Nephron progenitor cell (in vitro differentiated cells): ENCODE measurements at regions not wholly inside any gene's neighbourhood (a gene's known extent, or its start where the extent isn't known, plus 50 kb on each side); places are given as distances from the start of the nearest gene placed in this dataset.

ENCODE experiments used
- DNase-seq: peaks from one replicate; pipeline ENCODE4 v3.0.0; 2021
- H3K27ac Mint-ChIP-seq: 2 replicates; pipeline ENCODE4 v1.8.0; 2021; ENCODE audit warnings: mild to moderate bottlenecking, moderate library complexity, mixed read lengths
- H3K27me3 Mint-ChIP-seq: 2 replicates; pipeline ENCODE4 v1.8.0; 2021; ENCODE audit warnings: mild to moderate bottlenecking, low read depth, mixed read lengths; ENCODE audit not compliant: poor library complexity
- H3K36me3 Mint-ChIP-seq: 2 replicates; pipeline ENCODE4 v1.8.0; 2021; ENCODE audit warnings: low read depth, mixed read lengths
- H3K4me1 Mint-ChIP-seq: 2 replicates; pipeline ENCODE4 v1.8.0; 2021; ENCODE audit warnings: mixed read lengths
- H3K4me3 Mint-ChIP-seq: 2 replicates; pipeline ENCODE4 v1.8.0; 2021; ENCODE audit warnings: mild to moderate bottlenecking, moderate library complexity, mixed read lengths
- H3K9me3 Mint-ChIP-seq: 2 replicates; pipeline ENCODE4 v1.8.0; 2021; ENCODE audit warnings: mild to moderate bottlenecking, moderate library complexity, mixed read lengths
- TF ChIP-seq, protein P1 (sequence below): fragments of 200-600 bp; sonication (generic); IDR thresholded peaks from 2 replicates; pipeline ENCODE4 v1.5.0; 2021; ENCODE audit warnings: antibody characterized with exemption

DNA sequence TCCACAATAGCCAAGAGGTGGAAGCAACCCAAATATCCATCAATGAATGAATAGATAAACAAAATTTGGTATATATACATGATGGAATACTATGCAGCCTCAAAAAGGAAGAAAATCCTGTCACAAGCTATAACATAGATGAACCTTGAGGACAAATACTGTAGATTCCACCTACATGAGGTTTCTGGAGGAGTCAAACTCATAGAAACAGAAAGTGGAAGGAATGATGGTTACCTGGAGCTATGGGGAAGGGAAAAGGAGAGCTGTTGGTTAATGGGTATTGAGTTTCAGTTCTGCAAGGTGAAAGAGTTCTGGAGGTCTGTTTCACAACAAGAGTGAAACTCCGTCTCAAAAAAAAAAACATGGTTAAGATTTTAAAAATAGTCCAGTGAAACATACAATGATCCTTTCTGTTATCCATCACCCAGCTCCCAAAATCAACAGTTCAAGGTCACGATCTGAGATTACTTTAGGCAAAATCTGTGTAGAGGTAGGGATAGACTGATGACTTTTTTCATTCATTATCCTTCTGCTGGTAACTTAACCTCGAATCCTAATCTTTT, 80.8 kb upstream of the HNRNPU start:
- H3K4me1 Mint-ChIP-seq = no peaks in the 10 kb centered on the region
- peaks cover 8% of the 10 kb centered on the region for H3K9me3 Mint-ChIP-seq
- no peak for DNase-seq
- TF ChIP-seq, protein P1, sequence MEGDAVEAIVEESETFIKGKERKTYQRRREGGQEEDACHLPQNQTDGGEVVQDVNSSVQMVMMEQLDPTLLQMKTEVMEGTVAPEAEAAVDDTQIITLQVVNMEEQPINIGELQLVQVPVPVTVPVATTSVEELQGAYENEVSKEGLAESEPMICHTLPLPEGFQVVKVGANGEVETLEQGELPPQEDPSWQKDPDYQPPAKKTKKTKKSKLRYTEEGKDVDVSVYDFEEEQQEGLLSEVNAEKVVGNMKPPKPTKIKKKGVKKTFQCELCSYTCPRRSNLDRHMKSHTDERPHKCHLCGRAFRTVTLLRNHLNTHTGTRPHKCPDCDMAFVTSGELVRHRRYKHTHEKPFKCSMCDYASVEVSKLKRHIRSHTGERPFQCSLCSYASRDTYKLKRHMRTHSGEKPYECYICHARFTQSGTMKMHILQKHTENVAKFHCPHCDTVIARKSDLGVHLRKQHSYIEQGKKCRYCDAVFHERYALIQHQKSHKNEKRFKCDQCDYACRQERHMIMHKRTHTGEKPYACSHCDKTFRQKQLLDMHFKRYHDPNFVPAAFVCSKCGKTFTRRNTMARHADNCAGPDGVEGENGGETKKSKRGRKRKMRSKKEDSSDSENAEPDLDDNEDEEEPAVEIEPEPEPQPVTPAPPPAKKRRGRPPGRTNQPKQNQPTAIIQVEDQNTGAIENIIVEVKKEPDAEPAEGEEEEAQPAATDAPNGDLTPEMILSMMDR = no peak
- no peak overlapping the region for H3K27ac Mint-ChIP-seq
- H3K4me3 Mint-ChIP-seq = no peak overlapping the region
- H3K36me3 Mint-ChIP-seq = no peaks in the 10 kb centered on the region
- peaks cover 14% of the 10 kb centered on the region for H3K27me3 Mint-ChIP-seq

DNA sequence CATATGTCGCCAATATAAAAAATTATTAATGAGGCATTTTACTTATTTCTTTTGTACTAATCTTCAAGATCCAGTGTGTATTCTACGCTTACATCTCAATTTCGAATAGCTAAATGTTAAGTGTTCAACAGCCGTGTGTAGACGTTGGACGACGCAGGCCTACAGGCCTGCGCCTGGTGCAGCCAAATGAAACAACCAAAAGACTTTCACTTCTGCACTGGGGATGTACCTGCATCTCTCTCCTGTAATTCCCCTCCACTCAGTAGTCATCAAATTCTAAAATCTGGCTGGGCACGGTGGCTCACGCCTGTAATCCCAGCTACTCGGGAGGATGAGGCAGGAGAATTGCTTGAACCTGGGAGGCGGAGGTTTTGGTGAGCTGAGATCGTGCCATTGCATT, 76.8 kb upstream of the HNRNPU start:
- no peak for DNase-seq
- Mint-ChIP-seq H3K36me3 (no peaks in the 10 kb centered on the region), H3K4me3 (no peak overlapping the region), H3K27me3 (peaks cover 20% of the 10 kb centered on the region), H3K4me1 (no peaks in the 10 kb centered on the region), H3K9me3 (peaks cover 3% of the 10 kb centered on the region), H3K27ac (no peak overlapping the region)
- TF ChIP-seq, protein P1 = no peak

DNA sequence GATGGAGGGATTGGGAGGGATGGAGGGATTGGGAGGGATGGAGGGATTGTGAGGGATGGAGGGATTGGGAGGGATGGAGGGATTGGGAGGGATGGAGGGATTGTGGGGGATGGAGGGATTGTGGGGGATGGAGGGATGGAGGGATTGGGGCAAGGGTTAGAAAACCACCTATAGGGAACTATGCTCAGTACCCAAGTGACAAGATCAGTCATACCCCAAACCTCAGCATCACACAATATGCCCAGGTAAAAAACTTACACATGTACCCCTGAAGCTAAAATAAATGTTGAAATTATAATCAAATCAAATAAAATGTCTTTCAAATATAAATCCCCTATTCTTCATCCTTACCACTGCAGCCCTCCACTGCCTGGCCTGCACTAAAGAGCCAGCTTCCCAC, 72.8 kb upstream of the HNRNPU start:
- TF ChIP-seq, protein P1 = no peak
- Mint-ChIP-seq H3K4me3 (no peak overlapping the region), H3K36me3 (no peaks in the 10 kb centered on the region), H3K4me1 (no peaks in the 10 kb centered on the region), H3K27me3 (peaks cover 8% of the 10 kb centered on the region), H3K27ac (no peak overlapping the region), H3K9me3 (no peaks in the 10 kb centered on the region)
- DNase-seq = no peak

DNA sequence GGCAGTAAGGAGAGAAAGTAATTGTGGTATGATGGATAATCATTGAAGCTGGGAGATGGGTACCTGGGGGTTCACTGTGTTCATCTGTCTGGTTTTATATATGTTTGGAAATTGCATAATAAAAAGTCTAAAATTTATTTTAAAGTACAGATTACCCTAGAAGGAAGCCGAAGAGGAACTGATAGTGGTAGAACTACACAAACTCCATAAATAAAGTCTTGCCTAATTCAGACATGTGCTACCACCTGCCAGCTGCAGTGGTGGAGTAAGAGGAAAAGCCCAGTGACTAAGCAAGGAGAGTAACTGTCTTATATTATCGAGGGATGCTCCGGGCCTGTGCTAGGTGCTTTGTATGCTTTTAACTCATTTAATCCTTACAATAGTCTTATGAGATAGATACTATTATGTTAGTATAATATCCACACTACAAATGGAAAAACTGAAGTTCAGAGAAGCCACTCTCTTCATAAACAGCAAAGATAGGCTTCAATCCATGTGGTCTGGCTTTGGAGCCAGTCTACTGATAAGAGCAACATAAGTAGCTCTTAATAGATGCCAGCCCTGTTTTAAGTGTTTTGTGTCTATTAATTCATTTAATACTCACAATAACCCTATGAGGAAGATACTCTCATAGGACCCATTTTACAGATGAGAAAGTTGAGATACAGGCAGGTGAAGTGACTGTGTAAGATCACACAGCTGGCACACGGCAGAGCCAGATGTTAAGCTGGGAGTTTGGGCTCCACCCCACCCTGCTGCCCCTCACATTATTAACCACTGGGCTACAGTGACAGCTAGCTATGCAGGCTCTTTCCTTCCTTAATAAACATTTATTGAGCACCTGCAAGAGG, 56.8 kb upstream of the HNRNPU start:
- TF ChIP-seq, protein P1 = no peak
- Mint-ChIP-seq H3K27ac (no peak overlapping the region), H3K9me3 (no peaks in the 10 kb centered on the region), H3K27me3 (peaks cover 54% of the 10 kb centered on the region), H3K4me3 (no peak overlapping the region), H3K4me1 (peaks cover 13% of the 10 kb centered on the region), H3K36me3 (no peaks in the 10 kb centered on the region)
- DNase-seq = no peak

DNA sequence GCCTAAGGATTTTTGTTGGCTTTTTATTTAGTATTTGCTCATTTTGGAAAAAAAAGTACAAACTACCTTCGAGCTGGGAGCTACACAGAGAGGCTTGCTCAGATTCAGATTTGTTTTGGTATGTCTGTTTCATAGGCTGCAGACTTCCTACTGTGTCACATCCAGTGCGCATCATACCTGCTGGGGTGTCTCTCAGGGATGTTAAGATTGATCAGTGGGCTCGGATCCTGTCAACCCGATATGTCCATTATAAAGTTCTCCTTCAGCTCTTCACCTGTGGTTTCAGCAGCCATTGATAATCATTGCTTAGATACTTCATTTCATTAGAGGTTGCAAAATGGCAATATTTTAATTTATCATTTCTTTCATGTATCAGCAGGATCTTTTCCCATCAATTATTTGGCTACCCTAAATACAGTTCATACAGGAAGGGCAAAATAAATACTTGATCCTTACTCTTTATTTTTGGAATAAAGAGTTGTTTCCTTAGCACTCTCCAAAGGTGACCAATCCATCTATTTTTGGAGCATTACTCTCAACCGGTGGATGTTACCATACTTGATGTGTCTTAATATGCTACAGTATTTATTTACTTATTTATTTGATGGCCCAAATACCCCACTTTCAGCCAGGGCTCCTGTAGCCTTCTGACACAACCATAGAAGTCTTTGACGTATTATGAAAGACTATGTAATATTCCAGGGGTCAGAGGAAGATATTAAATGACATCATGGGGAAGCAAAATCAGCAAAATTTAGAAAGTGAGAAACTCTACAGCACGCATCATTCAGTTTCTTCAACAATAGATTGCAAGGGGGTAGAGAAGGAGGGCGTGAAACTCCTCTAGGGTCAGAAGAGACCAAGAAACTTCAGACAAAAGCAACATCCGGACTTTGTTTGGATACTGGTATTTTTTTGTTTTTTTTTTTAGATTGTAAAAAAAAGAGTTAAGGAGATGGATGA, 55.3 kb upstream of the HNRNPU start:
- no peak for DNase-seq
- no peak overlapping the region for H3K27ac Mint-ChIP-seq
- H3K4me3 Mint-ChIP-seq = peak overlapping the region; percentile 88
- TF ChIP-seq, protein P1 = no peak
- H3K27me3 Mint-ChIP-seq = peaks cover 53% of the 10 kb centered on the region
- H3K36me3 Mint-ChIP-seq = no peaks in the 10 kb centered on the region
- peaks cover 13% of the 10 kb centered on the region for H3K4me1 Mint-ChIP-seq
- no peaks in the 10 kb centered on the region for H3K9me3 Mint-ChIP-seq
